Mesenchymal stem cell (in vitro differentiated cells and primary cell): ENCODE measurements at regions not wholly inside any gene's neighbourhood (a gene's known extent, or its start where the extent isn't known, plus 50 kb on each side); places are given as distances from the start of the nearest gene placed in this dataset.
"Not testable (repeated sequence)": the region's sequence is repeated elsewhere in the genome, so short reads cannot be mapped to it uniquely, and the experiment has no call there.

ENCODE experiments used
- DNase-seq: peaks from one replicate; pipeline ENCODE4 v3.0.0-alpha.2; 2013
- H2AFZ ChIP-seq: one replicate; pipeline ENCODE4 v1.6.1; 2013; ENCODE audit warnings: low read depth, mild to moderate bottlenecking, control low read depth, inconsistent platforms, low read length, moderate library complexity
- H2AK5ac ChIP-seq: 2 replicates; pipeline ENCODE4 v1.6.1; 2013; ENCODE audit warnings: low read length, moderate library complexity, mild to moderate bottlenecking, inconsistent platforms; ENCODE audit not compliant: severe bottlenecking
- H2BK120ac ChIP-seq: one replicate; pipeline ENCODE4 v1.6.1; 2013; ENCODE audit warnings: low read depth, mild to moderate bottlenecking, inconsistent platforms, low read length, moderate library complexity
- H2BK12ac ChIP-seq, 2 experiments: one replicate each; pipeline ENCODE4 v1.6.1; 2013; ENCODE audit warnings: inconsistent platforms in 2 of 2, low read length in 2 of 2, mild to moderate bottlenecking in 2 of 2, moderate library complexity in 2 of 2, control low read depth in 1 of 2
- H2BK15ac ChIP-seq: one replicate; pipeline ENCODE4 v1.6.1; 2013; ENCODE audit warnings: mild to moderate bottlenecking, low read depth, inconsistent platforms; ENCODE audit not compliant: poor library complexity, severe bottlenecking
- H2BK5ac ChIP-seq: 2 replicates; pipeline ENCODE4 v1.6.1; 2013; ENCODE audit warnings: low read depth, mild to moderate bottlenecking, low read length, control low read depth, inconsistent platforms; ENCODE audit not compliant: poor library complexity, severe bottlenecking
- H3K14ac ChIP-seq, 2 experiments: one replicate each; pipeline ENCODE4 v1.6.1; 2013; ENCODE audit warnings: inconsistent platforms in 2 of 2, low read length in 2 of 2, control low read depth in 1 of 2, mild to moderate bottlenecking in 1 of 2, moderate library complexity in 1 of 2
- H3K18ac ChIP-seq, 2 experiments: one replicate each; pipeline ENCODE4 v1.6.1; 2013; ENCODE audit warnings: inconsistent platforms in 2 of 2, low read length in 2 of 2, control low read depth in 1 of 2, low read depth in 1 of 2, mild to moderate bottlenecking in 1 of 2
- H3K23ac ChIP-seq, 2 experiments: one replicate each; pipeline ENCODE4 v1.6.1; 2013; ENCODE audit warnings: inconsistent platforms in 2 of 2, low read length in 2 of 2, mild to moderate bottlenecking in 2 of 2, moderate library complexity in 2 of 2, control low read depth in 1 of 2
- H3K27ac ChIP-seq: 2 replicates; pipeline ENCODE4 v1.5.1; 2013; ENCODE audit warnings: mild to moderate bottlenecking, moderate library complexity, low read length, control low read depth, inconsistent platforms; ENCODE audit not compliant: poor library complexity, severe bottlenecking
- H3K27me3 ChIP-seq, 2 experiments: 2 replicates each; pipeline versions ENCODE4 v1.6.1 to v1.7.0; 2013; ENCODE audit warnings: low read length in 2 of 2, mild to moderate bottlenecking in 2 of 2, moderate library complexity in 2 of 2, control low read depth in 1 of 2, inconsistent platforms in 1 of 2; ENCODE audit not compliant: control insufficient read depth in 1 of 2, insufficient read depth in 1 of 2
- H3K36me3 ChIP-seq, 2 experiments: 2 replicates each; pipeline versions ENCODE4 v1.6.1 to v1.7.0; 2013; ENCODE audit warnings: low read length in 2 of 2, control low read depth in 1 of 2, inconsistent platforms in 1 of 2, low read depth in 1 of 2, mild to moderate bottlenecking in 1 of 2; ENCODE audit not compliant: insufficient read depth in 2 of 2, control insufficient read depth in 1 of 2
- H3K4ac ChIP-seq, 2 experiments: one replicate each; pipeline ENCODE4 v1.6.1; 2013; ENCODE audit warnings: inconsistent platforms in 2 of 2, low read length in 2 of 2, mild to moderate bottlenecking in 2 of 2, moderate library complexity in 2 of 2, control low read depth in 1 of 2, low read depth in 1 of 2
- H3K4me1 ChIP-seq: 2 replicates; pipeline ENCODE4 v1.6.1; 2013; ENCODE audit warnings: low read depth, low read length, control low read depth; ENCODE audit not compliant: control insufficient read depth, insufficient read depth
- H3K4me2 ChIP-seq: 2 replicates; pipeline ENCODE4 v1.6.1; 2013; ENCODE audit warnings: low read length, mild to moderate bottlenecking, inconsistent platforms; ENCODE audit not compliant: poor library complexity, severe bottlenecking
- H3K4me3 ChIP-seq, 2 experiments: 2 replicates each; pipeline versions ENCODE4 v1.5.1 to v1.7.0; 2013; ENCODE audit warnings: low read length in 2 of 2, mild to moderate bottlenecking in 2 of 2, control low read depth in 1 of 2, low read depth in 1 of 2; ENCODE audit not compliant: insufficient read depth in 1 of 2
- H3K79me1 ChIP-seq: replicated peaks from 2 replicates; pipeline ENCODE4 v1.6.1; 2013; ENCODE audit warnings: mild to moderate bottlenecking, control low read depth, low read length, inconsistent platforms; ENCODE audit not compliant: poor library complexity, severe bottlenecking
- H3K9ac ChIP-seq: 2 replicates; pipeline ENCODE4 v1.7.0; 2013; ENCODE audit warnings: mild to moderate bottlenecking, low read length, moderate library complexity
- H3K9me3 ChIP-seq: 2 replicates; pipeline ENCODE4 v1.7.0; 2013; ENCODE audit warnings: mild to moderate bottlenecking, low read length; ENCODE audit not compliant: control insufficient read depth
- H4K8ac ChIP-seq: one replicate; pipeline ENCODE4 v1.6.1; 2013; ENCODE audit warnings: inconsistent platforms, mild to moderate bottlenecking, low read length, moderate library complexity
- H4K91ac ChIP-seq: one replicate; pipeline ENCODE4 v1.6.1; 2013; ENCODE audit warnings: mild to moderate bottlenecking, low read length, inconsistent platforms
- WGBS: methylation state at CpG from one replicate; pipeline ENCODE4 v1.1.7; 2013; ENCODE audit warnings: mixed read lengths; 5-methylcytosine and 5-hydroxymethylcytosine counted together

GRCh38 chr4:86522349-86522748 lies 71.8 kb upstream of the PTPN13 start:
- H3K79me1 ChIP-seq, result peaks cover 4% of the 10 kb centered on the region
- no peak overlapping the region for H2BK120ac ChIP-seq
- no peaks in the 10 kb centered on the region for H3K27me3 ChIP-seq
- H3K4me3 ChIP-seq, result no peak overlapping the region
- no peaks in the 10 kb centered on the region for H3K4me1 ChIP-seq
- H2BK5ac ChIP-seq, result no peak overlapping the region
- no peak overlapping the region for H3K23ac ChIP-seq
- H3K36me3 ChIP-seq, result no peaks in the 10 kb centered on the region
- H2BK12ac ChIP-seq, result no peak overlapping the region
- no peak overlapping the region for H2AFZ ChIP-seq
- no peak overlapping the region for H3K4ac ChIP-seq
- H3K9me3 ChIP-seq, result peaks cover 15% of the 10 kb centered on the region
- no peak overlapping the region for H3K9ac ChIP-seq
- no peak for DNase-seq
- no peak overlapping the region for H2AK5ac ChIP-seq
- WGBS, result 70% methylated on average over 1 of the region's 4 CpGs
- no peak overlapping the region for H3K4me2 ChIP-seq
- H4K91ac ChIP-seq, result no peak overlapping the region
- H2BK15ac ChIP-seq, result no peak overlapping the region
- H3K27ac ChIP-seq, result no peak overlapping the region
- H4K8ac ChIP-seq, result no peak overlapping the region
- H3K14ac ChIP-seq, result no peak overlapping the region
- H3K18ac ChIP-seq, result no peak overlapping the region

DNA sequence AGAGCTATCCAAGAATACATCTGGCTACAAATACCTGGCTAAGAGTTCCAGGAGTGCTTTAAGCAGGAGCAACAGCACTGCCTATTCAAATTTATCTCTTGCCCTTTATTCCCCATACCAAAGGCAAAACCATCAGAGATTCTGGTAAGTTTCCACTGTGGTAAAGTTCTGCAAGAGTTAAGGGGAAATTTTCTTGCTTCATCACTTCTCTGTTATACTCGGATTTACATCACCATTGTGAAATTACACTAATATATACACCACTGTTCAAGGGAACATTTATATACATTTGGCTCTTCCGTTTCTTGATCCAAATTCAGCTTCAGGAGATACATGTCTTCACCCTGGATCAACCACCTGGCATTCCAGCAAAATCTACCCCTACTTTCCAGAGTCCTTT lies 70.8 kb upstream of the PTPN13 start:
- Histone ChIP-seq H3K36me3 (no peaks in the 10 kb centered on the region), H2BK12ac (no peak overlapping the region), H3K27ac (no peak overlapping the region), H3K4me1 (no peaks in the 10 kb centered on the region), H3K9ac (no peak overlapping the region), H2BK15ac (no peak overlapping the region), H4K91ac (no peak overlapping the region), H3K23ac (no peak overlapping the region), H2BK120ac (no peak overlapping the region), H3K4me3 (no peak overlapping the region), H3K4me2 (no peak overlapping the region), H3K18ac (no peak overlapping the region), H2BK5ac (no peak overlapping the region), H4K8ac (no peak overlapping the region), H2AK5ac (no peak overlapping the region), H3K14ac (no peak overlapping the region), H3K79me1 (peaks cover 4% of the 10 kb centered on the region), H3K4ac (no peak overlapping the region), H3K9me3 (peaks cover 15% of the 10 kb centered on the region), H2AFZ (no peak overlapping the region), H3K27me3 (no peaks in the 10 kb centered on the region)
- WGBS, result 83% methylated on average over 2 of the region's 2 CpGs
- peak; percentile 31 for DNase-seq

DNA sequence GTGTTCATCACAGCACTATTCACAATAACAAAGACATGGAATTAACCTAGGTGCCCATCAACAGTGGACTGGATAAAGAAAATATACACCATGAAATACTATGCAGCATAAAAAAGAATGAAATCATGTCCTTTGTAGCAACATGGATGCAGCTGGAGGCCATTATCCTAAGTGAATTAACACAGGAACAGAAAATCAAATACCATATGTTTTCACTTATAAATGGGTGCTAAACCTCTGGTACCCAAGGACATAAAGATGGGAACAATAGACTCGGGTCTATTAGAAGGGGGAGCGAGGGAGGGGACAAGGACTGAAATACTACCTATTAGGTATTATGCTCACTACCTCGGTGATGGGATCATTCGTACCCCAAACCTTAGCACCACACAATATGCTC lies 66.4 kb upstream of the PTPN13 start:
- H3K14ac ChIP-seq, H3K23ac ChIP-seq, H3K4me3 ChIP-seq, H3K9me3 ChIP-seq, H3K27ac ChIP-seq, H3K36me3 ChIP-seq, H3K9ac ChIP-seq, H3K4me1 ChIP-seq, H3K4me2 ChIP-seq, H2AK5ac ChIP-seq, H3K4ac ChIP-seq, DNase-seq, H2BK12ac ChIP-seq, H4K8ac ChIP-seq, H4K91ac ChIP-seq, H2BK5ac ChIP-seq, H3K18ac ChIP-seq, H3K79me1 ChIP-seq, H2BK120ac ChIP-seq, H2AFZ ChIP-seq, H2BK15ac ChIP-seq, H3K27me3 ChIP-seq: not testable (repeated sequence)
- WGBS, result no CpG with 5 or more reads among the region's 4 CpGs

- H3K79me1 ChIP-seq, result no peaks in the 10 kb centered on the region
- no peak overlapping the region for H3K9ac ChIP-seq
- no peak overlapping the region for H2BK15ac ChIP-seq
- no peak overlapping the region for H4K8ac ChIP-seq
- no peak overlapping the region for H3K4me3 ChIP-seq
- H3K9me3 ChIP-seq, result peaks cover 6% of the 10 kb centered on the region
- no peak overlapping the region for H2AFZ ChIP-seq
- H4K91ac ChIP-seq, result no peak overlapping the region
- no peak overlapping the region for H3K4ac ChIP-seq
- no peaks in the 10 kb centered on the region for H3K27me3 ChIP-seq
- H2AK5ac ChIP-seq, result no peak overlapping the region
- H3K36me3 ChIP-seq, result no peaks in the 10 kb centered on the region
- WGBS, result 11% methylated on average over 1 of the region's 2 CpGs
- no peak overlapping the region for H3K18ac ChIP-seq
- no peak overlapping the region for H3K14ac ChIP-seq
- no peak overlapping the region for H3K23ac ChIP-seq
- no peak overlapping the region for H2BK5ac ChIP-seq
- no peak for DNase-seq
- no peaks in the 10 kb centered on the region for H3K4me1 ChIP-seq
- no peak overlapping the region for H2BK12ac ChIP-seq
- H3K4me2 ChIP-seq, result no peak overlapping the region
- no peak overlapping the region for H3K27ac ChIP-seq
- H2BK120ac ChIP-seq, result no peak overlapping the region
These were observed 64.7 kb upstream of the PTPN13 start for GRCh38 chr4:86529436-86529835.
